IPS-18c (cell line): ENCODE measurements at regions not wholly inside any gene's neighbourhood (a gene's known extent, or its start where the extent isn't known, plus 50 kb on each side); places are given as distances from the start of the nearest gene placed in this dataset.

Source experiments
- H3K4me3 ChIP-seq: 2 replicates; pipeline ENCODE4 v1.7.0; 2013; ENCODE audit warnings: low read depth, mild to moderate bottlenecking, low read length, moderate library complexity; ENCODE audit not compliant: insufficient read depth
- H3K9me3 ChIP-seq: one replicate; pipeline ENCODE4 v1.6.1; 2013; ENCODE audit warnings: mild to moderate bottlenecking, low read length, moderate library complexity; ENCODE audit not compliant: control insufficient read depth, insufficient read depth

DNA sequence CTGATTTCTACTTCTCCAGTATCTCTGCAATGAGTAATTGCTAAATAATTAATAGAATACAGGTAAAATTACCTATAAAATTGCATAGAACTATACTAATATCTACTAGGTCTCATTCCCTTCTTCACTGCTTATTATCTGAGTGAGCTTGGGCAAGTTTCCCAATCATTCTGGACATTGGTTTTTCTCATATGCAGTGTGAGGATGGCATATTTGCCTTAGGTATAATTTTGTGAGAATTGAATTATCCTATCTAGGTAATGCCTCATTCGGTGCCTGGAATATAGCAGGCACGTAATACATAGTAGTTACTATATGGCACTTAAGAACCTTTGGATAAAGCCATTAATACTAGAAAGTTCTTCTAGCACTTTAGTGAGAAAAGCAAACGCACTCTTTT is 434.7 kb downstream of the GATA3 start:
- no peaks in the 10 kb centered on the region for H3K9me3 ChIP-seq
- H3K4me3 ChIP-seq = no peak overlapping the region

DNA sequence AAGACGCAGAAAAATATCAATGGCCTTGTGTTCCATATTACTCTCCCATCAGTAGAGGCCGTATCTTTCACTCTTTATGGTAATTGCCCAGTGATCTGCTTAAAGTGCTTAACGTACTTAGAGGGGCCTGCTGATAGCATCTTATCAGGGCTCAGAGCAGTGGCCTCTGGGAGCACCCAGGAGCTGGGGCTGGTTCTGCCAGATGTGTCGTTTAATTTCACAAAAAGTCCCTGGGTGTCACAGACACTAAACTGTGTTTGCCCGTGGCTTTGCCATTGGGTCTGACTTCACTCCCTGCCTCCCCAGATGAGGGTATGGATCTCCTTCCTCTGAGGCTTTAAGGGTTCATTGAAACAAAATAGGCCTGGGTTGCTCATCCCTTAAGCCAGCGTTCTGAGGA is 435.3 kb downstream of the GATA3 start:
- H3K4me3 ChIP-seq = no peak overlapping the region
- H3K9me3 ChIP-seq = no peaks in the 10 kb centered on the region

DNA sequence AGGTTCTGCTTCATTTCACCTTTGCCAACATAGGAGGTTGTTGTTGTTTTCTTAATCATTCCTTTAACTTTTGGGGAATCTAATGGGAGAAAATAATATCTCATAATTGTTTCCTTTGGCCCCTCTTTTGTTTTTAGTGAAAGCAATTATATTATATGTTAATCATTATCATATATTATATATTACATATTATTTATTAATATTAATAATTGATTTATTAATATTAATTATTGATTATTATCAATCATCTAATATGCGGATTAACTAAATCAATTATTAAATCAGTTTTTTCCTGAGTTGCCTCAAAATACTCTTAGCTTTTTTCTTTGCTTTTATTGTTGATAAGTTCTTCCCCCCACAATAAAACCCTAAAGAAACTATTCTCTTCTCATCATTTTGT is 443.8 kb downstream of the GATA3 start:
- Histone ChIP-seq H3K4me3 (no peak overlapping the region), H3K9me3 (no peaks in the 10 kb centered on the region)

DNA sequence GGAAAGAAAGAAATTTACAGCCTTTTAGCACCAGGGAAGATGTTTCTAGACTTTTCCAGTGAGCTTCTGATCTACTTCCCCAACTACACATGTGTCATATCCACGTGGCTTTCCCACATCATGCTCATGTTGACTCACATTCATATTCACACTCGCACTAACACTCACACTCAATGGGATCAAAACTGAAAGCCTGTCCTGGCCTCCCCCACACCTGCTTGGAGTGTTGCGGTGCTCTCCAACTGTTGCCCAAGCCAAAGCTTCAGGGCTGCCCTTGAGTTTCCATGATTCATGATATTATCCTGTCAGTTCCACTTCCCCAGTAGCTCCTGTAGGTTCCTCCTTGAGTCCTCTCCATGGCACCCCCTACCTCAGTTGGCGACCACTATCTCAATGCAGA is 444.4 kb downstream of the GATA3 start:
- no peaks in the 10 kb centered on the region for H3K9me3 ChIP-seq
- H3K4me3 ChIP-seq = no peak overlapping the region

DNA sequence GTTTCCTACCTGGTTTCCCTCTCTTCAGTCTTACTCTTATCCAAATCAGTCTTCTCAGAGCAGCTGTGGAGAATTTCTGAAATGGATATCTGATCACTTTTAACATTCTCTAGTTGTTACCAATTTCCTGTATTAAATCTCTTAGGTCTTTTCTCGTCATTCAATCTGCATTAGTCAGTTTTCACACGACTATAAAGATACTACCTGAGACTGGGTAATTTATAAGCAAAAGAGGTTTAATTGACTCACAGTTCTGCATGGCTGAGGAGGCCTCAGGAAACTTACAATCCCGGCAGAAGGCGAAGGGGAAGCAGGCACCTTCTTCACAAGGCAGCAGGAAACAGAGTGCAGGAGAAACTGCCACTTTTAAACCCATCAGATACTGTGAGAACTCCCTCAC is 444.8 kb downstream of the GATA3 start:
- Histone ChIP-seq H3K9me3 (no peaks in the 10 kb centered on the region), H3K4me3 (no peak overlapping the region)

DNA sequence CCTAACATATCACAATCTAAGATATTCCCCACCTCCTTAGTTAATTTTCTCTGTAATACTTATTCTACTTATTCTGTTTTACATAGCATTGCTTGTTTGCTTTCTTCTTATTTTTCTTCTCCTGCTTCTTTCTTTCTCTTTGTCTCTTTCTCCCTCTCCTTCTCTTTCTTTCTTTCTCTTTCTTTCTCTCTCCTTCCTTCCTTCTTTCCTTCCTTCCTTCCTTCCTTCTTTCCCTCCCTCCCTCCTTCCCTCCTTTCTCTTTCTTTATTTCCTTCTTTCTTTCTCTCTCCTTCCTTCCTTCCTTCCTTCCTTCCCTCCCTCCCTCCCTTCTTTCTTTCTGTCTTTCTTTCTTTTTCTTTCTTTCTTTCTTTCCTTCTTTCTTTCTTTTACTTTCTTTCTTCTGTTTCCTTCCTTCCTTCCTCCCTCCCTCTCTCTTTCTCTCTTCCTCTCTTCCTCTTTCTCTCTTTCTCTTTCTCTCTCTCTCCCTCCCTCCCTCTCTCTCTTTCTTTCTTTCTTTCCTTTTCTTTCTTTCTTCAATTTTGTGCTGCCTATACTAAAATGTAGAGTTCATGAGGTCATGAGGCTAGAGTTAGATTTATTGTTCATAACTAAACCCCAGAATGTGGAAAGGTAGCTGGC is 445.4 kb downstream of the GATA3 start:
- Histone ChIP-seq H3K4me3 (no peak overlapping the region), H3K9me3 (no peaks in the 10 kb centered on the region)

DNA sequence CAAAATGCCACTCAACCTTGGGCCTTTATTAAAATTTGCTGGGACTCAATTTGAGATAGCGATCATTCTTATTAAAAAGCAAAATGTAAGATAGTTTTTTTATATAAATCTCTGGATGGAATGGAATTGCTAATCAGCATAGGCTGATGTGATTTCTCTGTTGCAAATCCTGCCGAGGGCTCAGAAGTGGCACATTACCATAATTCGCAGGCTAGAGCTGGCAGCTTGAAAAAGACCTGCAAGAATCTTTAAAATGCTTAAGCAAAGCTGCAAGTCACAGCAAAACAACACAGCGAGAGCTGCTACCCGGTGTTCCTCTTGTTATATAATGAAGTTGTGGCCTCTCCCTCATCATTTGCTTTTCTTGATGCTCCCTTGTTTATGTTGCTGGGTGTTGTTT is 448.1 kb downstream of the GATA3 start:
- Histone ChIP-seq H3K9me3 (no peaks in the 10 kb centered on the region), H3K4me3 (no peak overlapping the region)

DNA sequence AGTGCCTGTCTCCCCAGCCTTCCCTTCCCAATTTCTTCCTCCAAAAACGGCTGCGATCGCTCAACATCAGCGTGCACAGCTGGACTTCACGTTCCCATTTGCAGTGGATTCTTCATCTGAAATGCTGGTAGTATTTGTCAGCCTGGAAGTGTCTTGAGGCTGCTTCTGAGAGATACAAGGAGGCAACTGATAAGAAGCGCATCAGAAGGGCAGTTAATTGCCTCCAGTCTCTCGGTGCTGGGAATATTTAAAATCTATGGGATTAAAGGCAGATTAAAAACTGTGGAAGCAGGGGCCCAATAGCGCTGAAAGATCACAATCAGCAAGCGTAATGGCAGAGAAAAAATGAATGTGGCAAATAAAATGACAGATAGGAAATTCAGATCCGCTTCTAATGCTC is 450.0 kb downstream of the GATA3 start:
- H3K4me3 ChIP-seq = no peak overlapping the region

DNA sequence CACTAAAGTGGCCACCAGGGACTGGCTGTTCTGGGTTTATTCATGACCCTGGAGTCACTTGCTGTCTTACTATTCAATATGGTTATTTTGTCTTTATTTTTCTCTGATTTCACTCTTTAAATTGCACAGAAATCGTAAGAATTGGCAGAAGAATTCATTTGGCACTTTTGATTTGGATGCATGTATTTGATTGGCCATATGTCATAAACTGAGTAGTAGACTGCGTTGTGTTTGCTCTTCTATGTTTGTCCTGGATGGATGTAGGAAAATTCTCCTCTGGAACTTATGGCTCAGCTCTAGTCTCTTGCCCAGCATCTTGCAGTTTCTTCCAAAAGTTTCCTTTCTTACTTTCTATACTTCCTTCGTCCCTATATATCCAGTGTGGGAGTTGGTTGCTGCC is 452.7 kb downstream of the GATA3 start:
- H3K9me3 ChIP-seq = no peaks in the 10 kb centered on the region
- H3K4me3 ChIP-seq = no peak overlapping the region

More for the DNA sequence above, 450.0 kb downstream of the GATA3 start:
- no peaks in the 10 kb centered on the region for H3K9me3 ChIP-seq

DNA sequence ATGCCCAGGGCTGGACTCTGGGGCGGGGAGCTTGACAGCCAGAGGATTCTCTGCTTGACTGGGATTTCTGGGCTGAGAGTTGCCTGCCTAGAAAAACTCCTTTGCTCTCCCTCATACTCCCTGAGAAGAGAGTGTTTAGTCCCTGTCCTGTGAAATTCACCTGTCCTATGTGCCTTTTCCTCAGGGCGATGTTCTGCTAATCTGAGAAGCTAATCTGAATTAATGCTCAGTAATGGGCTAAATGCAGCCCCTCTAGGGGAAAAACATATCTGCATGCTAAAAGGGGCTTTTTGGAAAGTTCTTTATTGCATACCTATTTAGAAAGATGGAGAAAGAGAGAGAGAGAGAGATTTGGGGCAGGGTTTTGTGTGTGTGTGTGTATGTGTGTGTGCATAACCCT is 454.4 kb downstream of the GATA3 start:
- H3K4me3 ChIP-seq = no peak overlapping the region
- no peaks in the 10 kb centered on the region for H3K9me3 ChIP-seq

DNA sequence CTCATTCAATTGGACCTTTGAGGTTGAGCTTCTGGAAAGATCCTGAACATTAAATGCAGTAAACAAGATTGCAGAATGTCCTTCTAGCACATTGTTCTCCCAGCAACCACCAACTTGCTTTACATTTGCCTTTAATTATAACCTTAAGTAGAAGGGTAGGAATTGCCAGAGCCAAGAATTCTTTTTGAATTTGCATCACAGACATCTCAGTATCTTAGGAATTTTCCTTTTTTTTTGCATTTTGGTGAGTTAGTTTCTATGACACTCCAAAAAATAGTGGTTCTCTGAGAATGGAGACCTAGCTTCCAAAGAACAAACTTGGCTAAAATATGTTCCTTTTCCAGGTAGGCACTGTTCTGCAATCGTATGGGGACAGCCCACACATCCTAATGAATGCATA is 456.0 kb downstream of the GATA3 start:
- H3K9me3 ChIP-seq = peaks cover 2% of the 10 kb centered on the region

DNA sequence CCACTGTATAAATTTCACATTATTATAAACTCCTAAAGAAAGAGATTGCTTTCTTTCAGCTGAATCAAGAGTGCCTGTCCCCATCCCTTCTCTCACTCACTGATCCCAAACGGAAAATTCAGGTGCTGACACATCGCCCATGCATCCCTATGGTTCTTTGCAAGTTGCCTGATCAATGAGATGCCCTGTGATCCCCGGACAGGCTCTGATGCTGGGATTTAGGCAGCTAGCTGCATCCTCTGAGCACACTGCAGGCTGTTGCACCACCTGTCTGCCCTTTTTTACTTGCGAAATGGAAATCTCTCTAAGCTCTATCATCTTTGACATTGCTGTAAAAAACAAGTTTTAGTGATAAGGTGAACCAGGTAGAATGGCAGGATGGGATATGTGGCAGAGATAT is 456.5 kb downstream of the GATA3 start:
- Histone ChIP-seq H3K4me3 (no peak overlapping the region), H3K9me3 (peaks cover 2% of the 10 kb centered on the region)

More for the DNA sequence above, 456.0 kb downstream of the GATA3 start:
- no peak overlapping the region for H3K4me3 ChIP-seq

DNA sequence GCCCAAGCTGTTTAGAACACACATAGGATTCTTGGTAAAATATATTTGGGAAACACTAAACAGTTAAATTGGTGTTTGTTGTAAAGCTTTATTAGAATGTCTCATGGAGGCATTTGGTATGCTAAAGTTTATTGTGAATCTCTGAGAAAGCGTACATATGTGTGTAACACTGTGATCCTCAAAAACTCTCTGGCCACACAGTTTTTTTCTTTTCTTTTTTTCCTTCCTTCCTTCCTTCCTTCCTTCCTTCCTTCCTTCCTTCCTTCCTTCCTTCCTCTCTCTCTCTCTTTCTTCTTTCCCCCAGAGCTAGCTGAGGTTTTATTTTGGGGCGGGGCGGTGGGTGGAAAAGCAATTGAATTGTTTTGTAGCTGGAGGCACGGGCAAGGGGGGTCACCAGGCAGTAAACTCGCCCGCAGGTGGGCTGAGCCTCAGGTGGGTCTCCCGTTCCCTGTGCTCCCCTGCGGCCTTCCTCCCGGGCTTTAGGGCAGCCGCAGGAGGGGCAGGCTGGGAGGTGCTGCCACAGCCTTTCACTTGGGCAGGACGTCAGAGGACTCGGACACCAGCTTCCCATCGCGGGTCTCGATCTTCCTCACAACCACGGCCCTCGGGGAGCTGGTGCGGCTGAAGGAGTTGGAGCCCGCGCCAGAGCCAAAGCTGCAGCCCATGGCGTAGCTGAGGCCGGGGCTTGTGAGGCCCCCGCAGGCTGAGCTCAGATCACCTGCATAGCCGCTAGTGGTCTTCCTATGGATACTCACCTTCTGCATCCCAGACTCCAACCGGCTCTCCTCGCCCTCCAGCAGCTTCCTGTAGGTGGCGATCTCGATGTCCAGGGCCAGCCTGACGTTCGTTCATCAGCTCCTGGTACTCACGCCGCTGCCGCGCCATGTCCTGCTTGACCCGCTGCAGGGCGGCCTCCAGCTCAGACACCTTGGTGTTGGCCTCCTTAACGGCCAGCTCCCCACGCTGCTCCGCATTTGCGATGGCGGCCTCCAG is 459.0 kb downstream of the GATA3 start:
- Histone ChIP-seq H3K9me3 (peaks cover 2% of the 10 kb centered on the region), H3K4me3 (no peak overlapping the region)

DNA sequence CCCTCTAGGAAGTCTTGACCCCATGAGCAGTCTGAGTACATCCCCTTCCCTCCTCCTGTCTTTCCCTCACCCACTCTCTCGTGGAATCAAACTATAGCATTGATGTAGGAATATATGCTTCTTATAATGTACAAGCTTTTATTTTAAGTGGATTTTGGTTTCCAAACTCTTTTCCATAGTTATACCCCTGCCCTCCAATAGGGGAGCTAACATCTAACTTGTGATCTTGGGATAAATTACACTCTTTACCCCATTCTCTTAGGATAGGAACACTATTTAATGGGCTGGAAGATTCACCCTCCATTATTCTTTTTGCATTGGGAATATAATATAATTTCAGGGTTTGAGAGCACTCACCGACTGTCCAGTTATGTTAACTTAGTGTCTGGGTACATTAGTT is 465.9 kb downstream of the GATA3 start:
- H3K4me3 ChIP-seq = no peak overlapping the region
- no peaks in the 10 kb centered on the region for H3K9me3 ChIP-seq

DNA sequence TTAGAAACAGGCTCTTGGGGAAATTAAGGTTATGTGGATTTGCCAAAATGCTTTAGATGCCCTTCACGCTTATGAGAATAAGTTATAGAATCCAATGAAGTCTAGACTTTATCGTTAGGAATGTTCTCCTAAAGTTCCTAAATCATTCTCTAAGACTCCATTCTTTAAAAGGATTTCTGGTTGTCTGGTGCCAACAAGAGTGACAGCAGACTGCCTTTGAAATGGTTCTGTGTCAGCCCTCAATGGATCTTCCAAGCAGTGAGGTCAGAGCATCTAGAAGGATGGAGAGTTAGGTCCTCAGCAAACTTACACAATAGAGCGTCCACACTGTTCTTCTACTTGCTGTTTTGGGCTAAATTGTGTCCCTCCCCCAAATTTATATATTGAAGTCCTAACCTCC is 473.3 kb downstream of the GATA3 start:
- H3K4me3 ChIP-seq = no peak overlapping the region

DNA sequence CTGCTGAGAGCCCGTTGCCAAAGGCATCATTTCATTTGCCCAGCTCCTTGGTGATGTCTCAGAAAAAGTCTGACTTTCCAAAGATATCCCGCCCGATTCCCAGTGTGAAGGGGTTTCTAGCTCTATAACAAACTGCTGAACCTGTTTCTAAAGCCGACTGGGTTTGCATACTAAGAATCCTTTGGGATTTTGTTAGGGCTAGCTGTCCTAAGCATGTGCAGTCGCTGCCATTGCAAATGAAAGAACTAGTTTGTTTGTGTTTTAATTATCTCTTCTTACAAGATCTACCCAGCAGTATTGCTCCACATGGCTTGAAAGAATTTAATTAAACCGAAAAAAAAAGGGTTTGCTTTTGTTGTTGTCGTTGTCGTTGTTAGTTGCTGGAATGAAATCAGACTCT is 476.6 kb downstream of the GATA3 start:
- Histone ChIP-seq H3K4me3 (no peak overlapping the region), H3K9me3 (no peaks in the 10 kb centered on the region)

More for the DNA sequence above, 473.3 kb downstream of the GATA3 start:
- no peaks in the 10 kb centered on the region for H3K9me3 ChIP-seq

DNA sequence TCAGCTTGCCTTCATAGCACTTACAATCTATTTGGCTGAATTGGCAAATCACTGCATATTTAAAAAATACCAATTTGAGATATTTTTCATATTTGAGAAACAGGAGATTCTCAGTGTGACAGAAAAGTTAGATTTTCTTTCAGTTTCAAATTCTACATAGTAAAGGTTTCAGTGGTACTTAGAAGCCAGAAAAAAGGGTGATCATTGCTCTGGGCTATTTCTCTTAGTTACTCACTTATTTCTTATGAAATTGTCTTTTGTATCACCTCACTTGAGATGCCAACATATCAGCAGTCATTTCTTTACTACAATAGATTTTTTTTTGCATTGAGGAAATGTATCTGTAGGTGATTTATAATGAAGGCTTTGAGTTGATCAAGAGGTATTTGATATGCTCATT is 478.2 kb downstream of the GATA3 start:
- H3K9me3 ChIP-seq = no peaks in the 10 kb centered on the region
- no peak overlapping the region for H3K4me3 ChIP-seq

DNA sequence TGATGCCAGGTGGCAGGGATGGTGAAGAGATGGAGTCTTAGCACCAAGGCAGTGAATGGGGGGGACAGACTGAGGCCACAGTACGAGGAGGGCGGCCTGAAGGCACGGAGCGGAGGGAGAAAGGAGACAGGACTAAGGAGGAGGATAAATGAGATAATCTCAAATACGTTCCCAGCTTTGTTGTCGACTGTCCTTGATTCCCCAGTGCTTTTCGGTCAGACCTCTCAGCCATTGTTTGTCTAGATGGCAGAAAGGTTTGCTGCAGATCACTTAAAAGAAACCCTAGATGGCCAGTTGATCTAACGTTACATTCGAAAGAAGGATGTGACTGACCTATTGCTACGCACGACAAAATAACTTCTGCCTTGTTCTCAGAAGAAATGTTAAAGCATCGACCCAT is 479.0 kb downstream of the GATA3 start:
- no peaks in the 10 kb centered on the region for H3K9me3 ChIP-seq

More for the DNA sequence above, 479.0 kb downstream of the GATA3 start:
- H3K4me3 ChIP-seq = no peak overlapping the region
